K562 (cell line): ENCODE measurements at regions not wholly inside any gene's neighbourhood (a gene's known extent, or its start where the extent isn't known, plus 50 kb on each side); places are given as distances from the start of the nearest gene placed in this dataset.

Experiments used
- CTCF ChIP-seq, 3 experiments: IDR thresholded peaks in 2 of 3; conservative IDR thresholded peaks in 1 of 3; 2 replicates each; pipeline ENCODE4 v1.5.1; 2011 to 2012; ENCODE audit warnings: low read length in 3 of 3, mild to moderate bottlenecking in 3 of 3, control low read depth in 2 of 3, improper control_type of control experiment in 1 of 3, inconsistent platforms in 1 of 3, low read depth in 1 of 3, mixed read lengths in 1 of 3, moderate library complexity in 1 of 3; ENCODE audit not compliant: insufficient read depth in 2 of 3
- HNRNPLL ChIP-seq: fragments of 200-400 bp; formaldehyde crosslinking; IDR thresholded peaks from 2 replicates; pipeline ENCODE4 v1.6.1; 2017; ENCODE audit warnings: low read length, low read depth, mild to moderate bottlenecking; ENCODE audit not compliant: poor library complexity, severe bottlenecking
- POLR2AphosphoS5 ChIP-seq: IDR thresholded peaks from 2 replicates; pipeline ENCODE4 v1.6.1; 2011; ENCODE audit warnings: mild to moderate bottlenecking, low read depth, low read length, moderate library complexity; ENCODE audit not compliant: control insufficient read depth, insufficient read depth
- SIN3A ChIP-seq, 2 experiments: fragments of 150-350 bp in 1 of 2; IDR thresholded peaks; 2 replicates each; pipeline ENCODE4 v1.6.1; 2011 to 2016; ENCODE audit warnings: borderline replicate concordance in 2 of 2, low read depth in 2 of 2, low read length in 2 of 2, mild to moderate bottlenecking in 2 of 2, moderate library complexity in 2 of 2; ENCODE audit not compliant: control insufficient read depth in 1 of 2
- SIX5 ChIP-seq, 2 experiments: IDR thresholded peaks; 2 replicates each; pipeline ENCODE4 v1.6.1; 2011; ENCODE audit warnings: low read length in 2 of 2, borderline replicate concordance in 1 of 2, low read depth in 1 of 2, mild to moderate bottlenecking in 1 of 2, moderate library complexity in 1 of 2; ENCODE audit not compliant: insufficient read depth in 1 of 2
- TAF1 ChIP-seq: IDR thresholded peaks from 2 replicates; pipeline ENCODE4 v1.6.1; 2011; ENCODE audit warnings: mild to moderate bottlenecking, low read length, moderate library complexity; ENCODE audit not compliant: insufficient read depth, control insufficient read depth, severe bottlenecking; ENCODE audit errors: extremely low read depth
- ZBTB1 ChIP-seq: sonication (generic); formaldehyde crosslinking; IDR thresholded peaks from 2 replicates; pipeline ENCODE4 v1.8.1; 2023; ENCODE audit warnings: missing genetic modification reagents, low read depth, mild to moderate bottlenecking, borderline replicate concordance
- ZNF23 ChIP-seq: fragments of 250-450 bp; sonication (Bioruptor Pico); IDR thresholded peaks from 2 replicates; pipeline ENCODE4 v1.4.0; 2020; ENCODE audit warnings: mild to moderate bottlenecking
- TF ChIP-seq, protein P1 (sequence below): fragments of 450-650 bp; formaldehyde crosslinking; IDR thresholded peaks from 2 replicates; pipeline ENCODE4 v1.4.0; 2020; ENCODE audit warnings: mild to moderate bottlenecking, moderate library complexity

DNA sequence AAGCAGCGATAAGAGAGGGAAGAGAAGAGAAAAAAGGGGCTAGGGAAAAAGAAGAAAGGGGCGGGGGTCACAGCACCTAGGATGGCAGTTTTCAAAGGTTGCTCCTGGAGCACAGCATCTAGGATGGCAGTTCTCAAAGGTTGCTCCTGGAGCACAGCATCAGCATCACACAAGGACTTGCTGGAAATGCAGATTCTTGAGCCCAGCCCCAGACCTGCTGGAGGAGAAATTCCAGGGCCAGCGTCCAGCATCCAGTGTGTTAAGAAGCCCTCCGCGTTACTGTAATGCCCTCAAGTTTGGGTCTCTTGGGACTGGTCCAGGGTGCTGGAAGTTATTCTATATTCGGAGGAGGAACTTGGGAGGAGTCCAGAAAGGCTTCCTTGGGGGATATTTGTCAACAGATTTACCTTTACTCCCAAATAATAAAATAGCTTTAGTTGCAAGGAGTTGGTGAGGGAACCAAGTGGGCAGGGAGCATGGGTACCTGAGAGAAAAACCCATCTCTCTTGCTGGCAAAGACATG lies 519.4 kb downstream of the SHQ1 start:
- TF ChIP-seq CTCF (IDR thresholded peaks at IDR 0.05 in 2 of 3, conservative IDR thresholded peaks at IDR 0.05 in 1 of 3; ENCODE audit: insufficient read depth in 2 of 3, low read depth in 1 of 3, low read length in 3 of 3) (no peak), POLR2AphosphoS5 (no peak), SIN3A (IDR thresholded peaks at IDR 0.05; ENCODE audit: borderline replicate concordance in 2 of 2, control insufficient read depth in 1 of 2, low read depth in 2 of 2, low read length in 2 of 2) (no peak), ZNF23 (CRISPR knock-in tag) (no peak), TAF1 (no peak), SIX5 (IDR thresholded peaks at IDR 0.05; ENCODE audit: borderline replicate concordance in 1 of 2, insufficient read depth in 1 of 2, low read depth in 1 of 2, low read length in 2 of 2) (no peak), HNRNPLL (no peak), ZBTB1 (CRISPR knock-in tag) (no peak)
- TF ChIP-seq, protein P1, sequence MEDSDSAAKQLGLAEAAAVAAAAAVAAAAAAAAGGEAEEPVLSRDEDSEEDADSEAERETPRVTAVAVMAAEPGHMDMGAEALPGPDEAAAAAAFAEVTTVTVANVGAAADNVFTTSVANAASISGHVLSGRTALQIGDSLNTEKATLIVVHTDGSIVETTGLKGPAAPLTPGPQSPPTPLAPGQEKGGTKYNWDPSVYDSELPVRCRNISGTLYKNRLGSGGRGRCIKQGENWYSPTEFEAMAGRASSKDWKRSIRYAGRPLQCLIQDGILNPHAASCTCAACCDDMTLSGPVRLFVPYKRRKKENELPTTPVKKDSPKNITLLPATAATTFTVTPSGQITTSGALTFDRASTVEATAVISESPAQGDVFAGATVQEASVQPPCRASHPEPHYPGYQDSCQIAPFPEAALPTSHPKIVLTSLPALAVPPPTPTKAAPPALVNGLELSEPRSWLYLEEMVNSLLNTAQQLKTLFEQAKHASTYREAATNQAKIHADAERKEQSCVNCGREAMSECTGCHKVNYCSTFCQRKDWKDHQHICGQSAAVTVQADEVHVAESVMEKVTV: no peak
